Gastrocnemius medialis (tissue), 4 donors: ENCODE measurements at regions not wholly inside any gene's neighbourhood (a gene's known extent, or its start where the extent isn't known, plus 50 kb on each side); places are given as distances from the start of the nearest gene placed in this dataset.
A peak's percentile ranks its signal among the peaks of the same experiment; 100 is the strongest.

Experiments used
- ATAC-seq, 2 donors: fragments of 150-250 bp; one replicate each; pipeline ENCODE4 v1.9.1; 2016
- DNase-seq, 2 donors: peaks; one replicate each; pipeline ENCODE4 v3.0.0-alpha.2; 2019
- H3K27ac ChIP-seq, 4 donors: fragments of 200-600 bp; sonication (generic); 1 replicate in 1 of 4; 2 replicates in 3 of 4; pipeline ENCODE4 v1.5.1; 2016 to 2018; ENCODE audit warnings: mild to moderate bottlenecking in 2 of 4, moderate library complexity in 1 of 4
- H3K27me3 ChIP-seq, 3 donors: fragments of 200-600 bp; sonication (generic) in 2 of 3; 1 replicate in 1 of 3; 2 replicates in 2 of 3; pipeline versions ENCODE4 v1.5.1 to v1.6.0; 2016 to 2019; ENCODE audit warnings: mild to moderate bottlenecking in 1 of 3, moderate library complexity in 1 of 3
- H3K36me3 ChIP-seq, 2 donors: fragments of 200-600 bp; sonication (generic) in 1 of 2; one replicate each; pipeline ENCODE4 v1.5.1; 2017 to 2018
- H3K4me1 ChIP-seq, 2 donors: fragments of 200-600 bp; sonication (generic) in 1 of 2; one replicate each; pipeline ENCODE4 v1.5.1; 2016 to 2017; ENCODE audit warnings: mild to moderate bottlenecking in 2 of 2
- H3K4me3 ChIP-seq, 4 donors: fragments of 200-600 bp; sonication (generic) in 3 of 4; 1 replicate in 1 of 4; 2 replicates in 3 of 4; pipeline ENCODE4 v1.5.1; 2016 to 2019; ENCODE audit warnings: mild to moderate bottlenecking in 2 of 4
- H3K9me3 ChIP-seq, 3 donors: fragments of 200-600 bp; sonication (generic) in 2 of 3; 1 replicate in 1 of 3; 2 replicates in 2 of 3; pipeline ENCODE4 v1.5.1; 2016 to 2019
- CTCF ChIP-seq, 5 experiments: fragments of 450-650 bp in 3 of 5; fragments of 200-600 bp in 2 of 5; sonication (generic) in 2 of 5; IDR thresholded peaks in 4 of 5; conservative IDR thresholded peaks in 1 of 5; 1 replicate in 4 of 5; 2 replicates in 1 of 5; pipeline ENCODE4 v1.5.1; 2016 to 2019; ENCODE audit warnings: antibody characterized with exemption in 5 of 5, mild to moderate bottlenecking in 3 of 5, moderate library complexity in 3 of 5
- POLR2A ChIP-seq, 2 donors: fragments of 450-650 bp; IDR thresholded peaks; one replicate each; pipeline ENCODE4 v1.6.1; 2017; ENCODE audit warnings: antibody characterized with exemption in 2 of 2, mild to moderate bottlenecking in 2 of 2, moderate library complexity in 2 of 2
- in situ Hi-C, 4 donors: fragments of 200-750 bp; cut with MboI; loops; one replicate each; pipeline versions ENCODE4 v1.15.0 to v1.8.0; 2017; ENCODE audit warnings: low sequenced_read_pairs in 4 of 4
- intact Hi-C: fragments of 100-400 bp; cut with DNase I; formaldehyde crosslinking; loops from one replicate; pipeline ENCODE4 v1.15.1; 2023; ENCODE audit warnings: low total_unique reads

GRCh38 chr5:89777758-89778157 lies 631.8 kb downstream of the CETN3 start:
- Histone ChIP-seq H3K27ac (no peak overlapping the region), H3K9me3 (peaks cover 0 to 6% (median 5%) of the 10 kb centered on the region in 3 donors), H3K27me3 (no peaks in the 10 kb centered on the region), H3K4me3 (no peak overlapping the region), H3K36me3 (no peaks in the 10 kb centered on the region), H3K4me1 (no peaks in the 10 kb centered on the region)
- DNase-seq: no peak
- no peak for ATAC-seq
- in situ Hi-C loops: no loop called here
- TF ChIP-seq POLR2A (IDR thresholded peaks at IDR 0.05) (no peak), CTCF (IDR thresholded peaks at IDR 0.05 in 4 of 5, conservative IDR thresholded peaks at IDR 0.05 in 1 of 5) (no peak)
- intact Hi-C loops: no loop called here

GRCh38 chr5:89769975-89770374 lies 639.6 kb downstream of the CETN3 start:
- in situ Hi-C loops: no loop called here
- intact Hi-C loops: no loop called here
- no peak for TF ChIP-seq CTCF (IDR thresholded peaks at IDR 0.05 in 4 of 5, conservative IDR thresholded peaks at IDR 0.05 in 1 of 5)
- TF ChIP-seq POLR2A (IDR thresholded peaks at IDR 0.05): no peak
- Histone ChIP-seq H3K4me3 (no peak overlapping the region), H3K9me3 (no peaks in the 10 kb centered on the region), H3K36me3 (no peaks in the 10 kb centered on the region), H3K27me3 (no peaks in the 10 kb centered on the region), H3K4me1 (no peaks in the 10 kb centered on the region), H3K27ac (no peak overlapping the region)
- ATAC-seq (no peak), DNase-seq (no peak)

- intact Hi-C loops (no loop called here), in situ Hi-C loops (no loop called here)
- peaks cover 6 to 7% of the 10 kb centered on the region in 2 donors for H3K4me1 ChIP-seq
- peak overlapping the region in 1 of 4 donors; percentile 19 for H3K27ac ChIP-seq
- H3K9me3 ChIP-seq: no peaks in the 10 kb centered on the region
- ATAC-seq: no peak
- no peak for DNase-seq
- H3K36me3 ChIP-seq: no peaks in the 10 kb centered on the region
- TF ChIP-seq CTCF (IDR thresholded peaks at IDR 0.05 in 4 of 5, conservative IDR thresholded peaks at IDR 0.05 in 1 of 5) (no peak), POLR2A (IDR thresholded peaks at IDR 0.05) (no peak)
- H3K27me3 ChIP-seq: no peaks in the 10 kb centered on the region
- no peak overlapping the region for H3K4me3 ChIP-seq
Observed at GRCh38 chr5:89759802-89760201, 649.8 kb downstream of the CETN3 start.

GRCh38 chr5:89758146-89758545 lies 651.4 kb downstream of the CETN3 start:
- Histone ChIP-seq H3K36me3 (no peaks in the 10 kb centered on the region), H3K4me3 (no peak overlapping the region), H3K27ac (no peak overlapping the region), H3K4me1 (peaks cover 7 to 15% of the 10 kb centered on the region in 2 donors), H3K9me3 (no peaks in the 10 kb centered on the region), H3K27me3 (no peaks in the 10 kb centered on the region)
- DNase-seq: no peak
- intact Hi-C loops (no loop called here), in situ Hi-C loops (no loop called here)
- TF ChIP-seq POLR2A (IDR thresholded peaks at IDR 0.05) (no peak), CTCF (IDR thresholded peaks at IDR 0.05 in 4 of 5, conservative IDR thresholded peaks at IDR 0.05 in 1 of 5) (no peak)
- ATAC-seq: no peak

- Histone ChIP-seq H3K4me3 (peak overlapping the region in 1 of 4 donors; percentile 10), H3K36me3 (no peaks in the 10 kb centered on the region), H3K4me1 (peaks cover 7 to 17% of the 10 kb centered on the region in 2 donors), H3K27ac (peak overlapping the region; percentile 24 to 65 (median 49)), H3K27me3 (no peaks in the 10 kb centered on the region), H3K9me3 (no peaks in the 10 kb centered on the region)
- ATAC-seq (peak; percentile 87 to 96), DNase-seq (peak in 1 of 2 donors; percentile 37)
- intact Hi-C loops: no loop called here
- in situ Hi-C loops: no loop called here
- TF ChIP-seq POLR2A (IDR thresholded peaks at IDR 0.05): no peak
- TF ChIP-seq CTCF (IDR thresholded peaks at IDR 0.05 in 4 of 5, conservative IDR thresholded peaks at IDR 0.05 in 1 of 5): no peak
Observed at GRCh38 chr5:89756955-89757354, 652.6 kb downstream of the CETN3 start.
